ENCODE measurements at regions not wholly inside any gene's neighbourhood (a gene's known extent, or its start where the extent isn't known, plus 50 kb on each side); places are given as distances from the start of the nearest gene placed in this dataset.

GRCh38 chr10:130792096-130792845, 519.2 kb downstream of the TCERG1L start:
- TF ChIP-seq, protein P1, sequence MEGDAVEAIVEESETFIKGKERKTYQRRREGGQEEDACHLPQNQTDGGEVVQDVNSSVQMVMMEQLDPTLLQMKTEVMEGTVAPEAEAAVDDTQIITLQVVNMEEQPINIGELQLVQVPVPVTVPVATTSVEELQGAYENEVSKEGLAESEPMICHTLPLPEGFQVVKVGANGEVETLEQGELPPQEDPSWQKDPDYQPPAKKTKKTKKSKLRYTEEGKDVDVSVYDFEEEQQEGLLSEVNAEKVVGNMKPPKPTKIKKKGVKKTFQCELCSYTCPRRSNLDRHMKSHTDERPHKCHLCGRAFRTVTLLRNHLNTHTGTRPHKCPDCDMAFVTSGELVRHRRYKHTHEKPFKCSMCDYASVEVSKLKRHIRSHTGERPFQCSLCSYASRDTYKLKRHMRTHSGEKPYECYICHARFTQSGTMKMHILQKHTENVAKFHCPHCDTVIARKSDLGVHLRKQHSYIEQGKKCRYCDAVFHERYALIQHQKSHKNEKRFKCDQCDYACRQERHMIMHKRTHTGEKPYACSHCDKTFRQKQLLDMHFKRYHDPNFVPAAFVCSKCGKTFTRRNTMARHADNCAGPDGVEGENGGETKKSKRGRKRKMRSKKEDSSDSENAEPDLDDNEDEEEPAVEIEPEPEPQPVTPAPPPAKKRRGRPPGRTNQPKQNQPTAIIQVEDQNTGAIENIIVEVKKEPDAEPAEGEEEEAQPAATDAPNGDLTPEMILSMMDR (IDR thresholded peaks at IDR 0.05; ENCODE audit: insufficient read depth, low read length), result no peak
- TF ChIP-seq SPI1 (IDR thresholded peaks at IDR 0.05; ENCODE audit: borderline replicate concordance, low read depth) (no peak), POLR2AphosphoS5 (IDR thresholded peaks at IDR 0.05; ENCODE audit: low read depth) (no peak)
